ENCODE measurements at regions not wholly inside any gene's neighbourhood (a gene's known extent, or its start where the extent isn't known, plus 50 kb on each side); places are given as distances from the start of the nearest gene placed in this dataset.

DNA sequence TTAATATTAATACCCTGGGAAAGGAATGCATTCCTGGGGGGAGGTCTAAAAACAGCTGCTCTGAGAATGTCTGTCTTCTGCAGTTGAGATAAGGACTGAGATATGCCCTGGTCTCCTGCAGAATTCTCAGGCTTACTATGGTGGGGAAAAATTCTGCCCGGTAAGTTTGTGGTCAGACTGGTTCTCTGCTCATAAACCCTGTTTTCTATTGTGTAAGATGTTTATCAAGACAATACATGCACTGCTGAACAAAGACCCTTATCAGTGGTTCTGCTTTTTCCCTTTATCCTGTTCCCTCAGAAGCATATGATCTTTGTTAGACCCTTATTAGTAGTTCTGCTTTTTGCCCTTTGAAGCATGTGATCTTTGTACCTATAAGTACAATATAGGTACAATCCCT is 494.6 kb downstream of the CNTN6 start:
- Mint-ChIP-seq H3K36me3 (no peaks in the 10 kb centered on the region), H3K27me3 (no peaks in the 10 kb centered on the region), H3K4me3 (no peak overlapping the region), H3K9me3 (peaks cover 13 to 19% of the 10 kb centered on the region in 2 donors), H3K4me1 (no peaks in the 10 kb centered on the region), H3K27ac (no peak overlapping the region)
- ATAC-seq (replicated peaks) (no peak), DNase-seq (no peak)

DNA sequence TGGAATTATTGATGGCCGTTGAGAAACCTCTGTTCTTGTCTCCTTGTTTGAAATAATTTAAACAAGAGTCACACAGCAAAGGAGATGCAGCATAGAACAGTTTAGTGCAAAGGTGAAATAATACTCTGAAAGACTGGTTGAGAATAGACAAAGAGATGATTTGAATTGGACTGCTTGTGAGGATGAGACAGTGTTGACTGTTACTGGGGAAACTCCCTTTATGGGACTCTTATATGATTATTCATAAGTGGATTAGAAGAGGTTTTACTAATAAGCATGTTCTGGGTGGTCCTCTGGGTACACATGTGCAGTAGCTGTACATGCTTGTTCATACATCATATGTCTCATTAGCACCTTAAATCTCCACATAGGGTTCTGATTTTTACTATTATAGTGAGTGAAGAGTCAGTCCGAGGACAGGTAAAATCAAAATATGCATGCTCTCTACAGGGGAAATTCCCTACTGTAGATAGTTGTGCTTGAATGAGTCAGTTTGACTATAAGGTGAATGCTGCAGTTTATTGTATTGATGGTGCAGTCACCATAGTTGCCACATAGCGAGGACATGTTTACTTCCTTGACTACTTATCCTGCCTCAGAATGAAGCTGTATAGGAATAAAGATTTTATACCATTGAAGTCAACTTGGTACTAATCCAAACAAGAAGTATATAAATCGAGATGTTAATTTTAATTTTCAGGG is 498.7 kb downstream of the CNTN6 start:
- no peak overlapping the region for H3K4me3 Mint-ChIP-seq
- no peaks in the 10 kb centered on the region for H3K36me3 Mint-ChIP-seq
- H3K9me3 Mint-ChIP-seq: peaks cover 12 to 22% of the 10 kb centered on the region in 2 donors
- no peaks in the 10 kb centered on the region for H3K27me3 Mint-ChIP-seq
- DNase-seq: no peak
- no peaks in the 10 kb centered on the region for H3K4me1 Mint-ChIP-seq
- no peak for ATAC-seq (replicated peaks)
- no peak overlapping the region for H3K27ac Mint-ChIP-seq

DNA sequence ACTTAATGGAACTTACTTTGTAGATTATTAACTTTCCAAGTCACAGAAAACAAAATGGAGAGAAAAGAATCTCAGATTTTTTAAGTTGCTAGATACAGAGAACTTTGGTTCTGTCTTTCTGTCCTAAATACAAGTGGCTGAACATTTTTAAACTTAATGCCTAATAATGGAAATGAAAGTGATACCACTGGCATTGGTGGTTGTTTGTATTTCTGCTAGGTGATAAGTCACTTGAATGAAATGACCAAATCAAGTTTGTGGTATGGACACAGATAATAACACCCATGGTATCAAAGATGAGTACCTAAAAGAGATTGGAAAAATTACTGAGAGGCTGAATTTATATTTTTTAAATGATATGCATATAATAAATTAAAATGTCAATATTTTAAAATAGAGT is 502.1 kb downstream of the CNTN6 start:
- DNase-seq: no peak
- H3K36me3 Mint-ChIP-seq: no peaks in the 10 kb centered on the region
- H3K4me3 Mint-ChIP-seq: no peak overlapping the region
- H3K27me3 Mint-ChIP-seq: no peaks in the 10 kb centered on the region
- H3K27ac Mint-ChIP-seq: no peak overlapping the region
- peaks cover 7 to 16% of the 10 kb centered on the region in 2 donors for H3K9me3 Mint-ChIP-seq
- no peak for ATAC-seq (replicated peaks)
- no peaks in the 10 kb centered on the region for H3K4me1 Mint-ChIP-seq

DNA sequence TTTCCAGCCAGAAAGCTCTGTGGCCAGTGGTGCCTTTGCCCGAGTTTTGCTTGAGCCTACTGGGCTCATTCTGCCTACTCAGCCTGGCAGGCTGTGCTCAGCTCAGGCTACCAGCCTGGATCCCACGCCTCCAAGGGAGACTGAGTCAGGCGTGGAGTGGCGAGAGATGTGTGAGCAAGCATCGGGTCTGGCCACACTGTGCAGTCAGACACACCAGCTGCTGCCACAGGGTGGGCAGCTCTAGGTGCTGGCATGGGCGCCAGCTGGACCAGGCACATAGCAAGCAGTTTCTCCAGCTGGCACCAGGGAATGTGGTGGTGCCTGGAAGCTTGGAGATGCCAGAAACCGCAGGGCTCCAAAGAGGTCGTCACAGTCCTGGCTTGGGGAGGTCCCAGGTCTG is 498.5 kb upstream of the CNTN4 start:
- no peak for DNase-seq
- H3K36me3 Mint-ChIP-seq: no peaks in the 10 kb centered on the region
- H3K27ac Mint-ChIP-seq: no peak overlapping the region
- peaks cover 0 to 3% of the 10 kb centered on the region in 2 donors for H3K9me3 Mint-ChIP-seq
- no peaks in the 10 kb centered on the region for H3K27me3 Mint-ChIP-seq
- no peaks in the 10 kb centered on the region for H3K4me1 Mint-ChIP-seq
- ATAC-seq (replicated peaks): no peak
- no peak overlapping the region for H3K4me3 Mint-ChIP-seq

DNA sequence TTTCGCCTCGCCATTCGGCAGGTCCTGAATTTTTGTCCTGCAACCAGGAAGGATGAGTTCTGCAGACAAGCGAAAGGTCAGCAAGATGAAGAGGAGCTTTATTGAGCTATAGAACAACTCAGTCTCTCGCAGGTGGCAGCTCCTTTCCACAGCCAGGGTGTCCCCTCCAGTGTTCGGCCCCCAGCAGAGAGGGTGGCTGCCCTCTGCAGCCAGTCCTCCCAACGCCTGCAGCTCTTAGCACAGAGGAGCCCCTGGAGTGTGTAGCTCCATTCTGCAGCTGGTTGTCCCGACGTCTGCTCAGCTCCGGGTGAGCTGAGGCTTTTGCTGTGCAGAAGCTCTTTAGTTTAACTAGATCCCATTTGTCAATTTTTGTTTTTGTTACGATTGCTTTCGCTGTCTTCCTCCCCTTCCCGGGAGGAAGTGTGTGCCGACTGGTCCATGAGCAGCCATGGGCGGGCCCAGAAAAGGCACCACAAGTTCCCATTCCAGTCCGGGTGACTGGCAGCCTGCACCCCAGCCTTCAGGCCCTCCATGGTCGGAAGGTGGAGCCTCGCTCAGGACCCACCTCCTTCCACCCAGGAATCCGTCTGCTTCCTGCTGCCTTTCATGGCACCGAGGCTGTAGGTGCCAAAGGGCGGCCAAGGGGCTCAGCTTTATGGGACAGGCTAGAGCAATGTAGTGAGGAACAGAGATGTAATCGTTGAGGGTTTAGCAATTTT is 497.8 kb upstream of the CNTN4 start:
- DNase-seq (no peak), ATAC-seq (replicated peaks) (no peak)
- H3K27ac Mint-ChIP-seq: no peak overlapping the region
- no peaks in the 10 kb centered on the region for H3K4me1 Mint-ChIP-seq
- H3K9me3 Mint-ChIP-seq: peaks cover 0 to 3% of the 10 kb centered on the region in 2 donors
- no peak overlapping the region for H3K4me3 Mint-ChIP-seq
- no peaks in the 10 kb centered on the region for H3K27me3 Mint-ChIP-seq
- H3K36me3 Mint-ChIP-seq: no peaks in the 10 kb centered on the region

DNA sequence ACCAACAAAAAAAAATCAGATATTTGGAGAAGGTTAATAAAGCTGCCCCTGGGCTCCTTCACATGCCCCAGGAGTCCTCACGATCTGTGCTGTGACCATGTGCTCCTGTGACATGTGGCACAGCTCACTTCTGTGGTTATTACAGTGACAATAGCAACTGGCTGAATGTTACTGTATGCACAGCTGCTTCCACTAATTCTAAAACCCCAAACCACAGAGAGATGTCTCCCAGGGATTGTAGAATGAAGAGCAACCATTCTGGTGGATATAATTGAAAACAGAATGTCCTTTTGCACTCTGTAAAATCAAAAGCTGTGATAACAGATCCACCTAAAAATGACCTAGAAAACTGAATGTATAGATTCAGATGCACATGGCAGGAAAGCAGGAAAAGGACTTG is 489.2 kb upstream of the CNTN4 start:
- Mint-ChIP-seq H3K9me3 (no peaks in the 10 kb centered on the region), H3K27me3 (no peaks in the 10 kb centered on the region), H3K4me1 (no peaks in the 10 kb centered on the region), H3K4me3 (no peak overlapping the region), H3K36me3 (no peaks in the 10 kb centered on the region), H3K27ac (no peak overlapping the region)
- DNase-seq (no peak), ATAC-seq (replicated peaks) (no peak)

DNA sequence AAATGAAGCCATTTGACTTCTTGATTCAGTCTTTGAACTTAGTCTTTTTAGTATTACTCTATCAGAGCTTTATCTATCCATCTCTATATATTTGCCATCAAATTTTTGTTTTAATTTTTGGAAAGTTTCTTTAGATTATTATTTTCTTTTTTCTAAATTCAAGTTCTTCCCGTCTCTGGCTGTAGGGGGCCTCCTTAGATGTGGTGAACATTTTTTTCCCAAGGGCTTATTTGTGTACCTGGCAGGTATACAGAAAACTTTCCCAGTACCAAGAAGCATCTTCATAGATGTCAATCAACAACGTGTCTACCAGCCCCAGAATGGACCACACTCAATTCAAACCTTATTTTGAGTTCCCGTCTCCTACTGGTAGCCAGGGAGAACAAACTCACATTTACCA is 486.8 kb upstream of the CNTN4 start:
- H3K4me3 Mint-ChIP-seq: no peak overlapping the region

DNA sequence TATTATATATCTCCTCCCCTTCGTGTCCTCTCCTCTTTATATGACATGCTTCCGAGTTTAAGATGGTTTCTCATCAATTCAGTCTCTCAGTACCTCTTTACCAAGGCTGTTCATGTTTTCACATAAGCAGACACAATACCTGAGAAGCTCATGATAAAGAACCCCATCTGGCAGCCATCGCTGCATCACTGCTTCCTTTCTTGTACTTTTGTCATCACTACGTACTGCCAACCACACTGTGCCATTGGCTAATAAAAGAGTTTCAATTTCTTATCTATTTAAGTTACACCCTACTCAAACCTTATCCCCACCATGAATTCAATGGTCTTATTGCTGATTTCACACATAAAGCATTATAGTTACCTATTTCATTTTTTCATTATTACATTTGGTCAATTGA is 484.7 kb upstream of the CNTN4 start:
- H3K27ac Mint-ChIP-seq: no peak overlapping the region
- H3K27me3 Mint-ChIP-seq: no peaks in the 10 kb centered on the region
- H3K4me3 Mint-ChIP-seq: no peak overlapping the region
- no peak for ATAC-seq (replicated peaks)
- no peak for DNase-seq
- H3K9me3 Mint-ChIP-seq: peaks cover 0 to 2% of the 10 kb centered on the region in 2 donors
- no peaks in the 10 kb centered on the region for H3K36me3 Mint-ChIP-seq
- no peaks in the 10 kb centered on the region for H3K4me1 Mint-ChIP-seq

More for the DNA sequence above, 486.8 kb upstream of the CNTN4 start:
- no peak for ATAC-seq (replicated peaks)
- Mint-ChIP-seq H3K9me3 (no peaks in the 10 kb centered on the region), H3K27me3 (no peaks in the 10 kb centered on the region), H3K36me3 (no peaks in the 10 kb centered on the region), H3K4me1 (no peaks in the 10 kb centered on the region), H3K27ac (no peak overlapping the region)
- DNase-seq: no peak

DNA sequence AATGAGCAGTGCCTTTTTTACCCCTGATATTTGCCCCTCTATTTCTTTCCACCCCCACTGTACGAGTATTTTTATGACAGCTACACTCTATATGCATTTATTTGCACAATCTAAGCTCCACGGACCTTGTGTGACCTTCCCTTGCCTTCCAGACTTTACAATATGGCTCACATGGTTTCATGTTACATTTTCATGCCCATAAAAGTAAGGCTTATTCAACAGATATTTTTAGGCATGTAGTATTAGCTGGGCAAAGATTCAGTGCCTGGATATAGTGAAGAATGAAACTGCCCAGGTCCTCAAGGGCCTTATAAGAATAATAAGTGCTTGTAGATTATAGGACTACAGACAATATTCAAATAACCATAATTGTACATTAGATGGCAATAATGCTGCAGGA is 481.9 kb upstream of the CNTN4 start:
- Mint-ChIP-seq H3K27ac (no peak overlapping the region), H3K36me3 (no peaks in the 10 kb centered on the region), H3K4me1 (no peaks in the 10 kb centered on the region), H3K9me3 (peaks cover 0 to 4% of the 10 kb centered on the region in 2 donors), H3K4me3 (no peak overlapping the region), H3K27me3 (no peaks in the 10 kb centered on the region)
- DNase-seq: no peak
- ATAC-seq (replicated peaks): no peak

DNA sequence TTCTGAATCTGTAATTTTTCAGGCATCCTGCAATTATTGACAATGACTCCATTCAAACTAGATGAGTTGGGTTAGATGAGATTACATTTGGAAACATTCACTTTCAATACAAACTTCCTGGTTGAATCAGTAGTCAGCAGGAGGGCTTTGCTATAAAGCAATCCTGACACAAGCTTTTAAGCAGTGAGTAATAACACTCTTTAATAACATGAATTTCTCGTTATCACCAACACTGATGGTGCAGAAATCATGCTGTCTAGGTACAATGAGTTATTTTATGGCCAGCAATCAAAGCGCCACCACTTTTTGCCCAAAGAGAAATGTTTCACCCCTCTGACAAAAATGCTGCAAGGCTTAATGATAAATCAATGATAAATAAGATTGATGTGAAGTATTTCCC is 474.8 kb upstream of the CNTN4 start:
- DNase-seq (no peak), ATAC-seq (replicated peaks) (no peak)
- Mint-ChIP-seq H3K27me3 (no peaks in the 10 kb centered on the region), H3K4me3 (no peak overlapping the region), H3K9me3 (peaks cover 2 to 4% of the 10 kb centered on the region in 2 donors), H3K36me3 (no peaks in the 10 kb centered on the region), H3K27ac (no peak overlapping the region), H3K4me1 (no peaks in the 10 kb centered on the region)

DNA sequence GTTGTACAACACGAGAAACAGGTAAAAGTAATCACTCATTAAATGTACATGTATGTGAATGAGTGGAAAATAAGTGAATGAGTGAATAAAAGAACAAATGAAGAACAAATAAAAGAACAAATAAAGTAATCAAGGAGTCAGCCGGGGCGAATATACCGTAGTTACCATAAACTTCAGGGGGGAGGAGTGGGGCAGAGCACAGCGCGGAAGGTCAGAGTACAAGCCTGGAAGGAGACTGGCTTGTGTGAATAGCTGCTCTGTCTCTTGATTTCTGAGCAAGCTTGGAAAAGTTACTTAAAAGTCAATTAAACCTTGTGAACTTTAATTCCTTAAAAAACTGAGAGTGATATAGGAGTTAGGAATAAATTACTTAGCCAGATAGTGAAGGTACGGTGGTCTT is 466.5 kb upstream of the CNTN4 start:
- Mint-ChIP-seq H3K27ac (no peak overlapping the region), H3K9me3 (peaks cover 0 to 9% of the 10 kb centered on the region in 2 donors), H3K4me1 (no peaks in the 10 kb centered on the region), H3K4me3 (no peak overlapping the region), H3K36me3 (no peaks in the 10 kb centered on the region), H3K27me3 (no peaks in the 10 kb centered on the region)
- ATAC-seq (replicated peaks) (no peak), DNase-seq (no peak)

DNA sequence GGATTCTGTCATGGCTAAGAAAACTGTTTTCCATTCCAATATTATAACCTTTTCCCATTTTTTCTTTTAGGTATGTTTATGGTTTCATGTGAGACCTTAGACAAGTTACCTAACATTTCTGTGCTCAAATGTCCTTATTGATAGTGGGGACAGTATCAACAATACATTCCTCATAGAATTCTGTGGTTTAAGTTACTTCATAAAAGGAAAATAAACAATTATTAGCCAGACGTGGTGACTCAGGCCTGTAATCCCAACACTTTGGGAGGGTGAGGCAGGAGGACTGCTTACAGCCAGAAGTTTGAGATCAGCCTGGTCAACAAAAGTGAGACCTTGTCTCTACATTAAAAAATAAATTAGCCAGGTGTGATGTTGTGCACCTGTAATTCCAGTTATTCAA is 436.8 kb upstream of the CNTN4 start:
- no peaks in the 10 kb centered on the region for H3K4me1 Mint-ChIP-seq
- ATAC-seq (replicated peaks): no peak
- H3K9me3 Mint-ChIP-seq: peaks cover 4 to 8% of the 10 kb centered on the region in 2 donors
- H3K4me3 Mint-ChIP-seq: no peak overlapping the region
- no peaks in the 10 kb centered on the region for H3K27me3 Mint-ChIP-seq
- DNase-seq: no peak
- no peak overlapping the region for H3K27ac Mint-ChIP-seq
- no peaks in the 10 kb centered on the region for H3K36me3 Mint-ChIP-seq

DNA sequence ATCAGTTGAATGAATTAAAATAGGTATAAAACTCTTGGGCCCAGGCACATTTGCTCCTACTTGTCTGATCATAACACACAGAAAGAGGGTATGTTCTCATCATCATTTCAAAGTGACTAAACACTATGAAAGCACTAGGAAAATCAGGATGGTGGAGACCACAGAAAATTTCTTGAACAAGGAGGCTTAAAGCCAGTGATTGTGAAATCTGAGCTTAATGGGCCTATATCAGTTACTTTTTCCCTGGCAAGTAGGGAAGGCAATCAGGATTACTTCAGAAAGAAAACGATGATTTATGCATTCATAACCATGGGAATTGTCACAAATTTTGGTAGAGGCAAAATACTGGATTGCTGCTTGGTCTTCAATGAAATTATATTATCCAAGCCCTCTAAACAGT is 434.4 kb upstream of the CNTN4 start:
- no peak for ATAC-seq (replicated peaks)
- no peaks in the 10 kb centered on the region for H3K27me3 Mint-ChIP-seq

DNA sequence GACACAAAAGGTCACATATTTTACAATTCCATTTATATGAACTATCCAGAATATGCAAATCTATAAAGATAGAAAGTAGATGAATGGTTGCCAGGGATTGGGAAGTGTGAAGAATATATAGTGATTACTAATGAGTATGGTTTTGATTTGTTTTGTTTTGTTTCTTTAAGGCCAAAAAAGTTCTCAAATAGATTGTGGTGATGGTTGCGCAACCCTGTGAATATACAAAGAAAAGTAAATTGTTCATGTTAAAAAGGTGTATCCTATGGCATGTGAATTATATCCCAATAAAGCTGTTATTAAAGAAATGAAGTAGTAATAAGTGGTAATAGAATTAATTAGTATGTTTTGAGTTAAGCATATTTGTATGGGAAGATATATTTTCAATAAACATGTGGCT is 431.8 kb upstream of the CNTN4 start:
- no peaks in the 10 kb centered on the region for H3K27me3 Mint-ChIP-seq
- no peaks in the 10 kb centered on the region for H3K4me1 Mint-ChIP-seq
- peaks cover 4% of the 10 kb centered on the region in 2 donors for H3K9me3 Mint-ChIP-seq
- H3K4me3 Mint-ChIP-seq: no peak overlapping the region
- ATAC-seq (replicated peaks) (no peak), DNase-seq (no peak)
- H3K27ac Mint-ChIP-seq: no peak overlapping the region
- no peaks in the 10 kb centered on the region for H3K36me3 Mint-ChIP-seq

More for the DNA sequence above, 434.4 kb upstream of the CNTN4 start:
- DNase-seq: no peak
- Mint-ChIP-seq H3K4me1 (no peaks in the 10 kb centered on the region), H3K9me3 (peaks cover 4% of the 10 kb centered on the region in 2 donors), H3K36me3 (no peaks in the 10 kb centered on the region), H3K4me3 (no peak overlapping the region), H3K27ac (no peak overlapping the region)

DNA sequence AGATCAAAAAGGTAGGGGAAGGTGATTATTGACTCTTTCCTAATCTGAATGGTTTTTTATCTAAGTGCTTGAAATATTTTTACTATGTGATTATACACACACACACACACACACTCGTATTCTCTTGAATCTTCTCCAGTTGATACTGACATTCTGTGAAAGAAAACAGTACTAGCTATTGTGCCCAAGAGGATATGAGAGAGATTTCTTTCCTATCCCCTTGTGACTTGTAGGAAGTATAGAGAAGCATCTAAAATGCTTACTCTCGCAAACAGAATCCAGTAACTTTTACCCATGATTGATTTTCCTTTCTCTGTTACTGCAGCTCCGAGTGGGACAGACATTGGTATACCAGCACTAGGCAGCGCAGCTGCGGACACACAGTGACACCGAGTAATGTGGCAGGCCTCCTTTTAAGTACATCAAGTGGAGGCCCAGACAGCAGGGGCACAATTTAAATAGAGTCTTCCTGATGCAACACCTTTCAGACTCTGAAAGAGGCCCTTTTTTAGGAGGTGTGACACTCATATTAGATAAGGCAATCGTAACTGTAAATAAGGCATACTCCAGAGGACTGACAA is 421.0 kb upstream of the CNTN4 start:
- Mint-ChIP-seq H3K27ac (no peak overlapping the region), H3K27me3 (no peaks in the 10 kb centered on the region), H3K4me1 (no peaks in the 10 kb centered on the region), H3K4me3 (no peak overlapping the region), H3K36me3 (no peaks in the 10 kb centered on the region), H3K9me3 (peaks cover 4 to 13% of the 10 kb centered on the region in 2 donors)
- DNase-seq (no peak), ATAC-seq (replicated peaks) (no peak)

Data from stimulated activated naive B cell treated with anti-CD40 and anti-IgM and Interleukin-4, amounts not matched to agents 10 μg/mL and 1 μg/mL and 100 μg/mL, for 72 hours (primary cell).